ENCODE measurements at regions not wholly inside any gene's neighbourhood (a gene's known extent, or its start where the extent isn't known, plus 50 kb on each side); places are given as distances from the start of the nearest gene placed in this dataset.
"Not testable (repeated sequence)": the region's sequence is repeated elsewhere in the genome, so short reads cannot be mapped to it uniquely, and the experiment has no call there.

DNA sequence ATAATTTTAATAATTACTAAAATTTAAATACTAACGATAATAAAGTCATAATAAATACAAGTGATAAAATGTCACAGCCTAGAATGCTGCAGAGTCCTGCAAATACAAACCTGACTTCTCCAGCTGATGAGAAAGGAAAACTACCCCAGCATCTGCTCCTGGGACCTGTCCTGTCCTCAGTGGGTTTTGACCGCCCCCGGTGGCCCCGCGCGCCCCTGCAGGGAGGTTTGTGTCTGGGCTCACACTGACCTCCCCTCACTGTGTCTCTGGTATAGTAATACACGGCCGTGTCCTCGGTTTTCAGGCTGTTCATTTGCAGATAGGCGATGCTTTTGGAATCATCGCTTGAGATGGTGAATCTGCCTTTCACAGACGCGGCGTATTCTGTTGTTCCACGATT lies 1139.4 kb downstream of the TMEM121 start:
- TF ChIP-seq, protein P1, sequence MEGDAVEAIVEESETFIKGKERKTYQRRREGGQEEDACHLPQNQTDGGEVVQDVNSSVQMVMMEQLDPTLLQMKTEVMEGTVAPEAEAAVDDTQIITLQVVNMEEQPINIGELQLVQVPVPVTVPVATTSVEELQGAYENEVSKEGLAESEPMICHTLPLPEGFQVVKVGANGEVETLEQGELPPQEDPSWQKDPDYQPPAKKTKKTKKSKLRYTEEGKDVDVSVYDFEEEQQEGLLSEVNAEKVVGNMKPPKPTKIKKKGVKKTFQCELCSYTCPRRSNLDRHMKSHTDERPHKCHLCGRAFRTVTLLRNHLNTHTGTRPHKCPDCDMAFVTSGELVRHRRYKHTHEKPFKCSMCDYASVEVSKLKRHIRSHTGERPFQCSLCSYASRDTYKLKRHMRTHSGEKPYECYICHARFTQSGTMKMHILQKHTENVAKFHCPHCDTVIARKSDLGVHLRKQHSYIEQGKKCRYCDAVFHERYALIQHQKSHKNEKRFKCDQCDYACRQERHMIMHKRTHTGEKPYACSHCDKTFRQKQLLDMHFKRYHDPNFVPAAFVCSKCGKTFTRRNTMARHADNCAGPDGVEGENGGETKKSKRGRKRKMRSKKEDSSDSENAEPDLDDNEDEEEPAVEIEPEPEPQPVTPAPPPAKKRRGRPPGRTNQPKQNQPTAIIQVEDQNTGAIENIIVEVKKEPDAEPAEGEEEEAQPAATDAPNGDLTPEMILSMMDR (IDR thresholded peaks at IDR 0.05; ENCODE audit: control insufficient read depth, extremely low read depth, insufficient read depth), result no peak
- no peak for DNase-seq (ENCODE audit: low read depth)
- H3K4me3 ChIP-seq (ENCODE audit: low read depth, low read length), result no peak overlapping the region

DNA sequence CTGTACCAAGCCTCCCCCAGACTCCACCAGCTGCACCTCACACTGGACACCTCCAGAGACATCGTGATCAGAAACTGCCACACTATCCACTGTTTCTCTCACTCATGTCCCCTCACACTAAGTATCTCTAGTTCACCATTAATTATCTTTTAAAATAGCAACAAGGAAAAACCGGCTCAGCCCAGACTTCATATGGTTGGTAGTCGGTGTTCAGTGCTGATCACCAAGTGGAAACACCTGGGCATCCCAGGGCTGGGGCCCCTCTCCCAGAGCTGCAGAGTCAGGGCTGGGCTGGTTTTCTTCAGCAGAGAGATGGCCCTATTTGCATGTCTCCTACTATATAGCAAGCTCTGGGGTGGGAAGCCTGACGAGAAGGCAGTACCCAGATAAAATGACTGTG lies 1140.0 kb downstream of the TMEM121 start:
- H3K4me3 ChIP-seq (ENCODE audit: low read depth, low read length), result no peak overlapping the region
- TF ChIP-seq, protein P1 (IDR thresholded peaks at IDR 0.05; ENCODE audit: control insufficient read depth, extremely low read depth, insufficient read depth), result no peak
- DNase-seq (ENCODE audit: low read depth), result no peak

DNA sequence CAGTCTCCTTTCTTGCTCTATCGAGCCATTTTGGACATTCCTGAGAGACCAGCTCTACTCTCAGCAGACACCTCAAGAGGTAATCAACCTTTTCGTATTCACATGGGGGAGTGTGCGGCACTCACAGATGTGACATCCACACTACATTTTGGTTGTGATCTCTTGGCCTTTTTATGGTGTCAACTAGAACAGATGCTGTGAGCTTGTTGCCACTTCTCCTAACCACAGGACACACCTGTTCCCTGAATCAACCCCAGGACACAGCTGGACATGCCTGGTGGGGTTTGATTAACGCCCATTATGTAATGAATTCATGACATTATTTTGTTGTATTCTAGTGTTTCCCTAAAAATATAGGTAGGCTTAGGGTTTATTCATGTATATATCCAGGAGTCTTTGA lies 1143.6 kb downstream of the TMEM121 start:
- TF ChIP-seq, protein P1 (IDR thresholded peaks at IDR 0.05; ENCODE audit: control insufficient read depth, extremely low read depth, insufficient read depth), result no peak
- H3K4me3 ChIP-seq (ENCODE audit: low read depth, low read length), result no peak overlapping the region
- DNase-seq (ENCODE audit: low read depth), result no peak

DNA sequence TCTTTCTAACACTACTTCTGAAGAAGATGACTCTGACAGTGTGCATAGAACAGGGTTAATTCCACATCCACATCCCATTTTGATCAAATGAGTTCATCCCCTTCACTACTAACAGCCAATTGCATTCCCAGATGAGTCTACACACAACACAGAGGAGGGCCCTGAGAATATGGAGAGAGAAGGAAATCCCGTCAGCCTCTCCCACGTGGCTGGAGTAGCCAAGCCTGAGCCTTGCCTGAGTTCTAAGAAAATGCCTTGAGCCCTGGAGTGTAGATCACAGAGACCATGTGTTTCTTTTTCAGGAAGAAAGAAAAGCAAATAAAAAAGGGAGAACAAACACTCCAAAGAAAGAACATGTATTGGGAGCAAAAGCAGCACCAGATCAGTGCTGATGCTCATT lies 1147.7 kb downstream of the TMEM121 start:
- not testable (repeated sequence) for DNase-seq (ENCODE audit: low read depth); H3K4me3 ChIP-seq (ENCODE audit: low read depth, low read length)

DNA sequence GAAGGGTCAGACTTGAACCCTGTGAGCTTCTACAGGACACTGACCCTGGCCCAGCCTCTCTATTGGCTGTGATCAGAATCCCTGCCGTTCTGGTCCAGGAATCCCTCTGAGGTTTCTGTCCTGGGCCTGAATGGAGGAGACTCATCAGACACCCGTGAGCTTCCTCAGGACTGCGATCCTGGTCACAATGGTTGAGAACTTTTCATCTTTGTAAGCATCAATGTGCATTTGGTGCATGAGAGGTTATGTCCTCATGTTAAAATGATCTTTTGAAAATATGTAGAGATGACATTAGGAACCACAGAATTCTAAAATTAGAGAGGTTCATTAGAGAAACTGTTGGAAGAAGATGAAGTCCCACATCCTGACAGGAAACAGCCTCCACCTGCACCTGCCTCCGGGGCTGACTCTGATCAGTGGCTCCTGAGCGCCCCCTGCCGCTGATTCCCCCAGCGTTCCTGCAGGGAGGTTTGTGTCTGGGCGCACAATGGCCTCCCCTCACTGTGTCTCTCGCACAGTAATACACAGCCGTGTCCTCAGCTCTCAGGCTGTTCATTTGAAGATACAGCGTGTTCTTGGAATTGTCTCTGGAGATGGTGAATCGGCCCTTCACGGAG lies 1148.2 kb downstream of the TMEM121 start:
- TF ChIP-seq, protein P1 (IDR thresholded peaks at IDR 0.05; ENCODE audit: control insufficient read depth, extremely low read depth, insufficient read depth), result 0 out of 2 replicates have a peak, but pooled peaks have one; percentile 5
- H3K4me3 ChIP-seq (ENCODE audit: low read depth, low read length); DNase-seq (ENCODE audit: low read depth): not testable (repeated sequence)

DNA sequence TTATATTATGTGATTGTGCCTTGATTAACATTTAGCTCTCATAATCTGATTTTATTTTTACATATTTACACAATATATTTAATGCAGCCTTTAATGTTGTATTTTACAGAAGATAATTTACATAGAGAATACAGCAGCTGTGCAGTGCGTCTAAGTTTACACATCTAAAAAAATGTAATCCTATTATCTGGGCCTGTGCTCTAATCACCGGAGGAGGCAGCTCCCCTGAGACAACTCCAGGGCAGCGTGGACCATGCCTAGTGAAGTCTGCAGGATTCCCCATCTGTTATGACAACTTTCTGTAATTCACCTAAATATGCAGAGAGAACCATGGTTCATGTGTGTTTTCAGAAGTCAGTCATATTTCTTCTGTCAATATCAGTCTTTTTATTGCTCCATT lies 1149.3 kb downstream of the TMEM121 start:
- DNase-seq (ENCODE audit: low read depth); H3K4me3 ChIP-seq (ENCODE audit: low read depth, low read length): not testable (repeated sequence)

DNA sequence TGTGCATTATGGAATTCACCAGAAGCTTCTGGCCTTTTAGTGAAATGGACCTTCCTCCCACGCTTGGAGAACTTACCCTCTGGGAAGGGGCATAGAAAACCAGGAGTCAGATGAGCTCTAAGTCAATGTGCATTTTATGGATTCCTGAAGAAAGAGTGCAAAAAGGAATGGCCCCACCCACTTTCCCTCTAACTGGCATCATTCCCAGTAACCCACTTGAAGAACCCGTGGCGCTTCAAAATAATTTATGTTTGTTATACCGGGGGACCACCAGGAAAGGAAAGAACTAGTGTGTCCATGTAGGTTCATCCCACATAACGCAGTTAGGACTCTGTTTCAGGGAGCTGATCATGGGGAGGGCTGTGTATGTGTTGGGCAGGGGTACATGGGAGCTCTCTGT lies 1153.4 kb downstream of the TMEM121 start:
- H3K4me3 ChIP-seq (ENCODE audit: low read depth, low read length), result no peak overlapping the region
- DNase-seq (ENCODE audit: low read depth), result no peak
- TF ChIP-seq, protein P1 (IDR thresholded peaks at IDR 0.05; ENCODE audit: control insufficient read depth, extremely low read depth, insufficient read depth), result no peak

DNA sequence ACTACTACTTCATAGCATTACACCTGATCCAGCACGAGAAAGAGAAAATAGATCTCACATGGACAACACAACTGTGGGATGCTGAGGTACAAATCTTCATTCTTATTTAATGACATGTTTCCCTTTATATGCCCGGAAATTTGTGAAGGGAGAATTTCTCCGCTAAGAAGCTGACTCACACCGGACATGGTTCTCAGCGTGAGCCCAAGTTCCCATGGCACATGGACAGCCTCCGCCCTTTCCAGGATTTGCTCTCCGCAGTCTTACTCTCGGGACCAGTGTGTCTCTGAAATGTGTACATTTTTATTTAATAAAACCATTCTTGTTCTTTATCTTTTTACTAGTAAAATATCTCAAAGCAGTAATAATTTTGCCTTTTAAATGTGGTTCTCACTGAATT lies 1154.8 kb downstream of the TMEM121 start:
- TF ChIP-seq, protein P1 (IDR thresholded peaks at IDR 0.05; ENCODE audit: control insufficient read depth, extremely low read depth, insufficient read depth), result no peak
- no peak for DNase-seq (ENCODE audit: low read depth)
- H3K4me3 ChIP-seq (ENCODE audit: low read depth, low read length), result no peak overlapping the region
